IMR-90 (cell line): ENCODE measurements at regions not wholly inside any gene's neighbourhood (a gene's known extent, or its start where the extent isn't known, plus 50 kb on each side); places are given as distances from the start of the nearest gene placed in this dataset.

ENCODE experiments used
- BHLHE40 ChIP-seq: fragments of 150-350 bp; IDR thresholded peaks from 2 replicates; pipeline ENCODE4 v1.6.1; 2016; ENCODE audit warnings: mild to moderate bottlenecking, low read depth, low read length
- MAFK ChIP-seq: IDR thresholded peaks from 2 replicates; pipeline ENCODE4 v1.6.1; 2012; ENCODE audit warnings: low read depth, low read length, improper control_type of control experiment
- MAZ ChIP-seq: IDR thresholded peaks from 2 replicates; pipeline ENCODE4 v1.6.1; 2012; ENCODE audit warnings: low read depth, mild to moderate bottlenecking, low read length, improper control_type of control experiment, moderate library complexity, borderline replicate concordance
- MXI1 ChIP-seq: IDR thresholded peaks from 2 replicates; pipeline ENCODE4 v1.6.1; 2012; ENCODE audit warnings: low read depth, mild to moderate bottlenecking, low read length, moderate library complexity, borderline replicate concordance
- POLR2A ChIP-seq: IDR thresholded peaks from 2 replicates; pipeline ENCODE4 v1.6.1; 2012; ENCODE audit warnings: mild to moderate bottlenecking, low read depth, low read length
- RCOR1 ChIP-seq: IDR thresholded peaks from 2 replicates; pipeline ENCODE4 v1.6.1; 2012; ENCODE audit warnings: mild to moderate bottlenecking, low read length, improper control_type of control experiment; ENCODE audit not compliant: insufficient replicate concordance
- RFX5 ChIP-seq: IDR thresholded peaks from 2 replicates; pipeline ENCODE4 v1.8.0; 2012; ENCODE audit warnings: low read depth, mild to moderate bottlenecking, low read length, moderate library complexity
- SMC3 ChIP-seq: fragments of 150-350 bp; IDR thresholded peaks from 2 replicates; pipeline ENCODE4 v1.6.1; 2016; ENCODE audit warnings: low read depth, mild to moderate bottlenecking, antibody characterized with exemption, low read length, moderate library complexity
- TF ChIP-seq, protein P1 (sequence below): conservative IDR thresholded peaks from 2 replicates; pipeline ENCODE4 v1.5.1; 2012; ENCODE audit warnings: mild to moderate bottlenecking, low read depth, low read length, improper control_type of control experiment
- TF ChIP-seq, protein P2 (sequence below): fragments of 150-350 bp; IDR thresholded peaks from 2 replicates; pipeline ENCODE4 v1.6.1; 2017; ENCODE audit warnings: mild to moderate bottlenecking, antibody characterized with exemption, low read length, low read depth

- TF ChIP-seq, protein P1, sequence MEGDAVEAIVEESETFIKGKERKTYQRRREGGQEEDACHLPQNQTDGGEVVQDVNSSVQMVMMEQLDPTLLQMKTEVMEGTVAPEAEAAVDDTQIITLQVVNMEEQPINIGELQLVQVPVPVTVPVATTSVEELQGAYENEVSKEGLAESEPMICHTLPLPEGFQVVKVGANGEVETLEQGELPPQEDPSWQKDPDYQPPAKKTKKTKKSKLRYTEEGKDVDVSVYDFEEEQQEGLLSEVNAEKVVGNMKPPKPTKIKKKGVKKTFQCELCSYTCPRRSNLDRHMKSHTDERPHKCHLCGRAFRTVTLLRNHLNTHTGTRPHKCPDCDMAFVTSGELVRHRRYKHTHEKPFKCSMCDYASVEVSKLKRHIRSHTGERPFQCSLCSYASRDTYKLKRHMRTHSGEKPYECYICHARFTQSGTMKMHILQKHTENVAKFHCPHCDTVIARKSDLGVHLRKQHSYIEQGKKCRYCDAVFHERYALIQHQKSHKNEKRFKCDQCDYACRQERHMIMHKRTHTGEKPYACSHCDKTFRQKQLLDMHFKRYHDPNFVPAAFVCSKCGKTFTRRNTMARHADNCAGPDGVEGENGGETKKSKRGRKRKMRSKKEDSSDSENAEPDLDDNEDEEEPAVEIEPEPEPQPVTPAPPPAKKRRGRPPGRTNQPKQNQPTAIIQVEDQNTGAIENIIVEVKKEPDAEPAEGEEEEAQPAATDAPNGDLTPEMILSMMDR = no peak
- TF ChIP-seq, protein P2, sequence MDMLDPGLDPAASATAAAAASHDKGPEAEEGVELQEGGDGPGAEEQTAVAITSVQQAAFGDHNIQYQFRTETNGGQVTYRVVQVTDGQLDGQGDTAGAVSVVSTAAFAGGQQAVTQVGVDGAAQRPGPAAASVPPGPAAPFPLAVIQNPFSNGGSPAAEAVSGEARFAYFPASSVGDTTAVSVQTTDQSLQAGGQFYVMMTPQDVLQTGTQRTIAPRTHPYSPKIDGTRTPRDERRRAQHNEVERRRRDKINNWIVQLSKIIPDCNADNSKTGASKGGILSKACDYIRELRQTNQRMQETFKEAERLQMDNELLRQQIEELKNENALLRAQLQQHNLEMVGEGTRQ = no peak
- TF ChIP-seq SMC3 (no peak), RCOR1 (no peak), POLR2A (no peak), RFX5 (no peak), MAFK (no peak), MAZ (no peak), MXI1 (no peak), BHLHE40 (no peak)
These were observed 59.1 kb upstream of the EML4 start for GRCh38 chr2:42109959-42110640.
